ENCODE measurements at regions not wholly inside any gene's neighbourhood (a gene's known extent, or its start where the extent isn't known, plus 50 kb on each side); places are given as distances from the start of the nearest gene placed in this dataset.
"Not testable (repeated sequence)": the region's sequence is repeated elsewhere in the genome, so short reads cannot be mapped to it uniquely, and the experiment has no call there.

DNA sequence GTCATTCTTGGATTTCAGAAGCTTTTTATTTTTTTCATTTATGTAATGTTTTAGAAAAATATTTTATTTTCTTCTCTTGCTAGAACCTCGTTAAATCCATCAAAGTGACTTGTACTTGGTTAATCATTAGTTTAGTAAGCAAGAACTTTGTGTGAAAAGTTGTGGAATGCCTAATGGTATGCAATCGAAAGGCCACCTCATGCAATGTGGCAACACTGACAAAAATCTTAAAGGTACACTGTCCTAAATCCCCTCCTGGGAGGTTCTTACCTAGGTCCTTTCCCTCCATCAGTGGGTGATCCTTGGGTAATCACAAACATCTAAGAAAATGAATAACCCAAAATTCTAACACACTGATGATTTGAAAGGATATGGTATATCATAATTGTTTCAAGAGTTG, 304.2 kb downstream of the DNAH5 start:
- DNase-seq (ENCODE audit: low spot score), result no peak
- FAIRE-seq, result no peak

- no peak for FAIRE-seq
- no peak for DNase-seq (ENCODE audit: low spot score)
Observed at GRCh38 chr5:13632676-13633075, 311.8 kb downstream of the DNAH5 start.

DNA sequence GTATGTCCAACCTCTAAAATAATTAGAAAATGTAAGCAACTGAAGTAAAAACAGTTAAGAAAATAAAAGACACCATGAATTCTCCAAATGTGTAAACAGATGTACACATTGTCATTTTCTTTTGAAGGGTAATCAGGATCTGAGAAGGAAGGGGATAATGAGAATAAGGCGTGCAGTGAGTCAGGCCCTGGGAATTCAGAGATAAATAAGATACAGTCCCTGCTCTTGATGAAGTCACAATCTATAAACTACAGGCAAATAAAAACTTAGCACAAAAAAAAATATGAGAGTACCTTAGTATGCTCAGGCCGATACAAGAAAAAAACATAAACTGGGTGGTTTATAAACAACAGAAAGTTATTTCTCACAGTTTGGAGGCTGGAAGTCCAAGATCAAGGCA, 315.3 kb downstream of the DNAH5 start:
- DNase-seq (ENCODE audit: low spot score) (no peak), FAIRE-seq (no peak)

DNA sequence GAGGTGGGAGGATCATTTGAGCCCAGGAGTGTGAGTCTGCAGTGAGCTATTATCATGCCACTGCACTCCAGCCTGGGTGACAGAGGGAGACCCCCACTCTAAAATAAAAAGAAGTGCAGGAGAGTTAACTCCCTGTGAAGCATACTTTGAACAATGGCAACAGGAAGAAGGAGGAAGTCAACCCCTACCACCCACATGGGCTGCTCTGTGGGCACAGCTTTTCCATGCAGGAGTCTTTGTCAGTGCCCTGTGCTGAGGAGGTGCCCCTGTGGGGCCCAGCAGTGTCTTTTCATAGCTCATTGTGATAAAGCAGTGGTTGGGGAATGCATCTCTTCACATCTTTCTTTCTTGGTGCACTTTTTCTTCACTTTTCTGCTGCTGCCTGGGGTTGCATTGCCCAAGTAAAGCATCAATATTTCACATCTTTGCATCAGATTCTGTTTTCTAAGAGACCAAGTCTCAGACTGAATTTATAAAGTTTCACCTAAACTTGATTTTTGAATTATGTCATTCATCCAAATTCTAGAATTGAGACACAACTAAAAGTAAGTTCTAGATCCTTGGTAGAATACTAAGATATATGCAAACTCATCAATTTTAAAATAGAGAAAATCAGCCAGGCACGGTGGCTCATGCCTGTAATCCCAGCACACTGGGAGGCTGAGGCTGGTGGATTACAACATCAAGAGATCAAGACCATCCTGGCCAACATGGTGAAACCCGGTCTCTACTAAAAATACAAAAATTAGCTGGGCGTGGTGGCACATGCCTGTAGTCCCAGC, 316.6 kb downstream of the DNAH5 start:
- no peak for DNase-seq (ENCODE audit: low spot score)
- FAIRE-seq, result no peak

DNA sequence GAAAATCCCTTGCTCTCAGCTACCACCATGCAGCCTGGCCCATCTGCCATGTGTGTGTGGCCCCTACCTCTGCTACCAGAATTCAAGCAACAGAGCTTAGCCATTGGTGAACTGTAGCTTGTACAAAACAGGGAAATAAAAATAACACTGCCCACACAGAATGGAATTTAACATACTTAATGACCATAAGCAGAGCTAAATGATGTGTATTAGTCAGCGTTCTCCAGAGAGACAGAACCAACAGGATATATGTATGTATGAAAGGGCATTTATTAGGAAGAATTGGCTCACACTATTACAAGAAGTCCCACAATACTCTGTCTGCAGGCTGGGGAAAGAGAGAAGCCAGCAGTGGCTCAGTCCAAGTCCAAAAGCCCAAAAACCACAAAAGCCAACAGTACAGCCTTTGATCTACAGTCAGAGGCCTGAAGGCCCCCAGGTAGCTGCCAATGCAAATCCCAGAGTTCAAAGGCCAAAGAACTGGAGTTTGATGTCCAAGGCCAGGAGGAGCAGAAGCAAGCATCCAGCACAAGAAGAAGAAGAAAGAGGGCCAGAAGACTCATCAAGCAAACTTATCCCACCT, 318.8 kb downstream of the DNAH5 start:
- FAIRE-seq (no peak), DNase-seq (ENCODE audit: low spot score) (no peak)

DNA sequence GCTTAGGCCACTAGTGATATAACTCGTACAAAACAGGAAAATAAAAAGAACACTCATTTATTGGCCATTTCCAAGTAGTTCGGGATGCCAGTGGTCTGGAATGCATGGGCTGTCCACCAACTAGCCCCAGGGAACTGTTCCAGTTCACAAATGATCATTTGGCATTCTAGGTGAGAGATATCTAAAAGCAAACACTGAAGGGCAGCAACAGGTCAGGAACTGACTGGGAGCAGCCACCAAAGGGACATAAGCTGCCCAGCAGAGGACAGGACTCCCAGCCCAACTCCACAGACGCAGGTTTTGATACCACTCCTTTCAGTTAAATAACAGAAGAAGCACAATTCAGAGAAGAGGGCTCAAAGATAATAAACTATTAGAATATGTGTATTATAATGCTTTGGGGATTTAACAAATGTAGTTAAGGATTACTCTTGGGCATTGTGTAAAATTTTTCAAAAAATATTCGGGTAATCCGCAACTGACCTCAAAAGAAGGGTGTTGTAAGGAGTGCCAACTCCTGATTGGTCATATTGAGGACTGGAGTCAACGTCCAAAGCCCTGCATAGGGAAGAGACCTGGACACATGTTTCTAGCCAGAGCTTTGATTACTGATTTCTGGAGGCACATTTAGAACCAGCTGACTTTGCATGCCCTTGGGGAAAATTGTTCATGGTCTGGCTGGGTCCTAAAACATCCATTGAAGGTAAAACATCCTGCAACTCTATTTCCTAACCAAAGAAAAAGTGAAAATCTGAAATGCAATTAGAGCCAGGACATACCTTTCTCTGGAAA, 320.0 kb downstream of the DNAH5 start:
- FAIRE-seq (no peak), DNase-seq (ENCODE audit: low spot score) (no peak)

- DNase-seq (ENCODE audit: low spot score), result no peak
Observed at GRCh38 chr5:13613621-13614020, 330.9 kb downstream of the DNAH5 start.

DNA sequence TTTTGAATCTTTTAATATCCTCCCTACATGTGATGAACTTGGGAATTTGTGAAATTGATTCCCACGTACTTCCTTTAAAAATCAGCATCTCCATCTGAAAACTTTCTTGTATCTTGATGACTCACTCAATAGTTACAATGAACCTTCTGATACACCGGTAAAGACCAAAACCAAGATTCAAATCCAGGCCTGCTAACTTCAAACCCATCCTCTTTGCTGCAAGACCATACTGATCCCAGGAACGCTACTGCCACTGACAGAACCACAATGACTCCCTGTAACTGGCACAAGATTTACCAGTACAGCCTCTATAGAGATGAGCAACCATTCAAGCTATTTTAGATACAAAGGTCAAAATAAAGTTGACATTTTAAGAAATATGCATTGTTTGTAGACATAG, 332.9 kb downstream of the DNAH5 start:
- FAIRE-seq (no peak), DNase-seq (ENCODE audit: low spot score) (no peak)

More at GRCh38 chr5:13613621-13614020, 330.9 kb downstream of the DNAH5 start:
- FAIRE-seq, result no peak

GRCh38 chr5:13609504-13609903, 335.0 kb downstream of the DNAH5 start:
- no peak for FAIRE-seq

GRCh38 chr5:13606051-13606450, 338.4 kb downstream of the DNAH5 start:
- FAIRE-seq (no peak), DNase-seq (ENCODE audit: low spot score) (peak; percentile 32)

More at GRCh38 chr5:13609504-13609903, 335.0 kb downstream of the DNAH5 start:
- no peak for DNase-seq (ENCODE audit: low spot score)

GRCh38 chr5:13601112-13601511, 343.4 kb downstream of the DNAH5 start:
- peak; percentile 44 for DNase-seq (ENCODE audit: low spot score)
- FAIRE-seq, result peak; percentile 9

- DNase-seq (ENCODE audit: low spot score) (no peak), FAIRE-seq (no peak)
Observed at GRCh38 chr5:13595978-13596377, 348.5 kb downstream of the DNAH5 start.

- DNase-seq (ENCODE audit: low spot score) (peak; percentile 67), FAIRE-seq (no peak)
Observed at GRCh38 chr5:13591621-13592020, 352.9 kb downstream of the DNAH5 start.

DNA sequence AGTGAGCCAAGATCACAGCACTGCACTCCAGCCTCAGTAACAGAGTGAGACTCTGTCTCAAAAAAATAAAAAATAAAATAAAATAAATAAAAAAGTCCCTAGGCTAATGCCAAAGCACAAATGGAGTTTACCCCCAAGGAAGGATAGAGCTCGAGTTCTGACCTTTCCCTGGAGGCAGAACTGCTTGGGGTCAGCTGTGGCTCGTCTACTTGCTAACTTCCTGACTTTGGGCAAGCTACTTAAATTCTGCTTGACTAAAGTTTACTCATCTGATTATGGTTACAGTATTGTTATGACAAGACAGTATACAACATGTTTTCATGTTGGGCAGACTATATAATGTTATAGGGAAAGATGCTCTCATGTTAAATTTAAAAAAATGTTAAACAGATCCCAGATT, 359.2 kb downstream of the DNAH5 start:
- DNase-seq (ENCODE audit: low spot score) (no peak), FAIRE-seq (no peak)

GRCh38 chr5:13581914-13582313, 362.6 kb downstream of the DNAH5 start:
- DNase-seq (ENCODE audit: low spot score), result no peak
- FAIRE-seq, result no peak

- FAIRE-seq (no peak), DNase-seq (ENCODE audit: low spot score) (no peak)
Observed at GRCh38 chr5:13581132-13581531, 363.4 kb downstream of the DNAH5 start.

DNA sequence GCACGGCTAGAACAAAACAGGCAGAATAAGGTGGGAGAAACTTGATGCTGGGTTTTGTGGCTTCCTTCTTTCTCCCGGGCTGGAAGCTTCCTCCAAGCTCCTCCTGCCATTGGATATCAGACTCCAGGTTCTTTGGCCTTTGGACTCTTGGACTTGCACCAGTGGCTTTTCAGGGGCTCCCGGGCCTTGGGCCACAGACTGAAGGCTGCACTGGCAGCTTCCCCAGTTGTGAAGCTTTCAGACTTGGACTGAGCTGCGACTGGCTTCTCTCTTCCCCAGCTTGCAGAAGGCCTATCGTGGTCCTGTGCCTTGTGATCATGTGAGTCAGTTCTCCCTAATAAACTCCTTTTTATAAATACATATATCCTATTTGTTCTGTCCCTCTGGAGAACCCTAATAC, 364.4 kb downstream of the DNAH5 start:
- DNase-seq (ENCODE audit: low spot score), result no peak
- FAIRE-seq, result no peak

- FAIRE-seq; DNase-seq (ENCODE audit: low spot score): not testable (repeated sequence)
Observed at GRCh38 chr5:13579091-13579490, 365.4 kb downstream of the DNAH5 start.

GRCh38 chr5:13578311-13579039, 366.0 kb downstream of the DNAH5 start:
- DNase-seq (ENCODE audit: low spot score); FAIRE-seq: not testable (repeated sequence)

DNA sequence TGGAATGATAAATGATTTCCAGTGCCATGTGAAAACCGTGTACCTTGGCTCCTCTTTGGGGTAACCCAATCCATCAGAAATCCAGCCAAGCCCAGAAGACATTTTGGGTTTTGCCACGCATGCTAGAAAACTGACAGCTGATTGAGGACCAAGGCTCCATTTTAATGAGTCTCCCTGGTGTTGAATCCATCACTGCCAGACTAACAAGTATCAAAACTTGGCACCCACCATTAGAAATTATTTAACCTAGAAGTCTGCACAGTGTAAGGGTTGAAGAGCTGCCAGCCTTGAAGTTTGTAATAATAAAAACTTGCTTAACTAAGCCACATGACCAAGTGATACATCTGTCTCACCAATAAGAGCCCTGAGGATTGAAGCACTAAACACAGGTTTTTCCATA, 369.9 kb downstream of the DNAH5 start:
- no peak for DNase-seq (ENCODE audit: low spot score)
- FAIRE-seq, result no peak

DNA sequence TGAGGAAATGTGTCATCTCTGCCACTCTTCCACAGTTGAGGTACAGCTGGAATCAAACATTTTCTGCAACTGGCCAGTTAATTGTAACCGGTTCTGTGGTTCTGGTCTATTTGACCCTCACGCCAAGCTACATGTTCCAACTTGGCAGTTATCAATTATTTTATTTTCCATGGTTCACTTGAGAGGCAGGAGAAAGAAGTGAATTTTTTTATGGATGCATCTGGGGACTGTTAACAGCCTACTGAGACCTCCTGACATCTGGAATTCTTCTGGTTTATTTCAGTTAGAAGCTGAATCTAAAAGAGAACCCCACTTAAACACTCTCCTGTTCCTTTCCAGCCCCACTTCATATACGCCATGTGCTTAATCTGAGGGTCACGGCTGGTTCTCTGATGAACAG, 372.3 kb downstream of the DNAH5 start:
- DNase-seq (ENCODE audit: low spot score) (no peak), FAIRE-seq (no peak)

Data from urothelium cell line (cell line).